Medulla oblongata (tissue), 1 donor: ENCODE measurements at regions not wholly inside any gene's neighbourhood (a gene's known extent, or its start where the extent isn't known, plus 50 kb on each side); places are given as distances from the start of the nearest gene placed in this dataset.

ENCODE experiments used
- DNase-seq: peaks from one replicate; pipeline ENCODE4 v3.0.0-alpha.2; 2015; ENCODE audit errors: extremely low spot score

DNA sequence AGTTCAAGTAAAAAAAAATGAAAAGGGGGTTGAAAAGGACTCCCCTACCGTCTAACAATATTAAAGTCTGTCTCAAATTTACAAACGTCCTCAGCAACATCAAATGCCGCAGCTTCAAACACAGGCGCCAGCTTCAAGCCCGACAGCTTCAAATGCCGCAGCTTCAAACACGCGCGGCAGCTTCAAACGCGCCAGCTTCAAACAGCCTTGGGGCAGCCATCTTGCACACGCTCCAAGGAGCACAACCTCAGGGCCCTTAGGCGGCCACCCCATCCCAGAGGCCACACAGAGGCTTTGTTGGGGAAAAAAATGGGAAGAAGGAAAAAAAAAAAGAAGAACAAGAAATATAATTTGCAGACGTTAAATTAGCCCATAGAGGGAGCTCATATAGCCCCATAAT, 244.4 kb upstream of the VRK2 start:
- DNase-seq, result no peak

DNA sequence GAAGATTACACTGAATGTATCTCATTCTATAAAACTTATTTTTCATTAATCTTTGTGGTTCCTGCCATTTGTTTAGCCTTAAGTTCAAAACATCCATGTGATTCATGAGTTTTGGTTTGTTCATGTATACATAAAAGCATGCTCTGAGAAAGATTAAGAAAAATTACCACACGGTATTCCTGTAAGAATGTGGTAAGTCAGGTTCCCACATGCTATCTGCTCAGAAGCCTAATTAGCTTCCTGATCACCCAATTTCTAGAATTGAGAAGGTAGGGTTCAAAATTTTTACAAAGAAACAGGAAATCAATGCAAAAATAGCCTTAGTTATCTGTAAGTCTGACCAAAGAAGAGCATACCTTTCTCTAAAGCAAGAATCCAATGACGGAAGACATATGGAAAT, 241.6 kb upstream of the VRK2 start:
- no peak for DNase-seq

DNA sequence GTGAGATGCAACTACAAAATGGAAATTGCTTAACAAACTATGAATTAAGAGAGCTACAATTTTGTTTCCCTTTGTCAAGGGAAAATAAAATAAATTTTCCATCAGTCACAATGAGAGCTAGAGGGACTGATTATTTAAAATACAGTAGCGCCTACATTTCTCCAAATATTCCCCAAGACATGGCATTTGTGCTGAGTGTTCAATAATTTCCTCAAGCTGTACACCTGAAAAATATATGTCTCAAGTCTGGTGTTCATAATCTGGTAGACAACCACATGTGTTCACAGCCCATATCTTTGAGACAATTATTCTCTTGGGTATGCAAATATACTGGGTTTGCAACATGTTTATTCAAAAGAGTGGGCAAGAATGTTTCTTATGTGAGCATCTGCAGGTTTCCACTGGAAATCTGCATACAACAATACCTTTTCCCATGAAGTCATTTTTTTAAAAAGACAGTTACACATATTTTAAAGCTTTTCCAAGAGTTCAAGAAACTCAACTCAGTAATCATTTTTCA, 240.1 kb upstream of the VRK2 start:
- DNase-seq, result no peak

DNA sequence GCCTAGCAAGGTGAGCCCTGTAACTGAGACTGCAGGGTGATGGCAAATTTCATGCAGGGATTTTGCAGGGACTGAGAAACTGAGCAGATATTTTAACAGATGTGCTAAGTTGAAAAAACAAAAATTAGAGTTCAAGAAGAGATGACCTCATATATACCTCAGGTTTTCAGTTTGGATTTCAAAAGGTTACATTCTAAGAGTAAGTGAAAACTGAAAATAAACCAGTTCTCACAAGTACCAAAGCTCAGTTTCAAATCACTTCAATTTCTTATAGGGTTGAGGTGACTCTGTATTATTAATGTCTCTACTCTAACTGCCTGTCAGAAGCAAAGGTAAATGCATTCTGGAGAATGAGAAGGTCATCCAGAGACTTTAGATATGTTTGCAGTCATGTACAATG, 237.4 kb upstream of the VRK2 start:
- no peak for DNase-seq

DNA sequence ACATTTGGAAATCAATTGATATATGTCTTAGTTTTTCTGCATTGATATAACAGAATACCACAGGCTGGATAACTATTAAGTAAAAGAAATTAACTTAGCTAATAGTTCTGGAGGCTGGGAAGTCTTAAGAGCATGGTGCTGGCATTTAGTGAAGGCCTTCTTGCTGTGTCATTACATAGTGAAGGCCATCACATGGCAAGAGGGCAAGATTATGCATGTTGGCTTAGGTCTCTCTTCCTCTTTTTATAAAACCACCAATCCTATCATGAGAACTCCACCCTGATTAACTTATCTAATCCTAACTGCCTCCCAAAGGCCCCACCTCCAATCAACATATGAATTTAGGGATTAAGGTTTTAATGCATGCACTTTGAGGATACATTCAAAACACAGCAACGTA, 225.5 kb upstream of the VRK2 start:
- no peak for DNase-seq

DNA sequence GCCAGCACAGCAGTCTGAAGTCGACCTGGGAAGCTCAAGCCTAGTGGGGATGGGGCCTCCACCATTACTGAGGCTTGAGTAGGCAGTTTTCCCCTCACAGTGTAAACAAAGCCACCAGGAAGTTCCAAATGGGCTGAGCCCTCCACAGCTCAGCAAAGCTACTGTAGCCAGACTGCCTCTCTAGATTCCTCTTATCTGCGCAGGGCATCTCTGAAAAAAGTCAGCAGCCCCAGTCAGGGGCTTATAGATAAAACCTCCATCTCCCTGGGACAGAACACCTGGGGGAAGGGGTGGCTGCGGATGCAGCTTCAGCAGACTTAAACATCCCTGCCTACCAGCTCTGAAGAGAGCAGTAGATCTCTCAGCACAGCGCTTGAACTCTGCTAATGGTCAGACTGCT, 218.4 kb upstream of the VRK2 start:
- DNase-seq, result no peak

DNA sequence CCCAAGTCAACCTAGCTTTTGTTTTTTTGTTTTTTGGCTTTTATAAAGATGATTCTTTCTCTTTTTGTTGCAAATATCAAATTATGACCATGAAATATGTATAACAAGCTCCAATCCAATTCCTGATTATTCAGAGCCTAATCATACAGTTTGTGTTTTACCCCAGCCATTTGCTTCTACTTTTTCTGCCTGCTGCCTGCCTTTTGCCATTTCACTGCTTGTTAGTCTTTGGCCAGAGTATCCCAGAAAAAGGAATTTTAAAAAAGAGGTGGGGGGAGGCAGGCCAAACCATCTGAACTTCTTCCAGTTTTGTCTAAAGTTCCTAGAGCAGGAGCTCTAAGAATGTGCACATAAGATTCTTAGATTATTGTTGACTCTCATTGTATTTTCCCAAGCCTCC, 211.9 kb upstream of the VRK2 start:
- no peak for DNase-seq

DNA sequence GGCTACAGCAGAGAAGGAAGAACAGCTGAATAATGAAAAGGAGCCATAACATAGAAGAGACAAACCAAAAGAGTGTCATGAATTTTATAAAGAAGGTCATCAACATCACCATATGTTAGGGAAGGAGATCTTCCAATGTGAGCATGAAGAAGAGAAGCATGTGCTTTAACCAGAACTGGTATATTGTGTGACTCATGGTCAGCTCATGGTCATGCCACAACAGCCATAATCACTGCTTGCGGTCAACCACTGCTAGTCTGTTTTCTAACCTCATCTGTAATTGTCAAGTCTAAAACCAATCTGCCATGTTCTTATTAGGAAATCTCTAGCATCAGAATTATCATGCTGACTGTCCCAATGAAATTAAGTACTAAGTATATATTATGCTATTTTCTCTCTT, 204.1 kb upstream of the VRK2 start:
- no peak for DNase-seq

DNA sequence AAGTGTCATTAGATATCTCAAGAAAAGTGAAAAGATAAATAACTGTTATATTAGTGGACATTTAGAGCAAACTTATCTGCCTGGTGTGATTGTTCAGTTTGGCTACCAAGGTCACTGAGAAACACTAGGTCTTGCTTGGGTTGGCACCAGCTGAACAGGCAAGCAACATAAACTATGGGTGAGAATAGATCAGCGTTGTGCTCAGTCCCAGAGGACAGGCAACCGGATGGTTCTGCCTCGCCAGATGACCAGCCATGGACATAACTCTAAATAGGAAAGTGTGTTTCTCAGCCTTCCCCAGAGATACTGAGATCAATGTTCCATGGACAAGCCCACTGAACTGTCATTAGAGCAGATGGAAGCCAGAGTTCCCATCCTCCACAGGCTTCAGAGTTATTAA, 203.4 kb upstream of the VRK2 start:
- no peak for DNase-seq

DNA sequence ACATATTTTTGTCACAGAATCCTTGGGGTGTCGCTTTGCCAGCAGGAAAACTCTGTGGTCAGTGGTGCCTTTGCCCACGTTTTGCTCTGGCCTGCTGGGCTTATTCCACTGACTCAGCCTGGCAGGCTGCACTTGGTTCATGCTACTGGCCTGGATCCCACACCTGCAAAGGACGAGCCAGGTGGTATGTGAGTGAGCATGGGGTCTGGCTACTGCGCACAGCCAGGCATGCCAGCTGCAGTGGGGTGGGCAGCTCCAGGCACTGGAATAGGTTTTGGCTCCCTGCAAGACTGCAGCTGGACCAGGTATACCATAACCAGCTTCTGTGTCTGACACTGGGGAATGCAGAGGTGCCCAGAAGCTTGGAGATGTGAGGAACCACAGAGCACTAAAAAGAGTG, 197.9 kb upstream of the VRK2 start:
- DNase-seq, result no peak

DNA sequence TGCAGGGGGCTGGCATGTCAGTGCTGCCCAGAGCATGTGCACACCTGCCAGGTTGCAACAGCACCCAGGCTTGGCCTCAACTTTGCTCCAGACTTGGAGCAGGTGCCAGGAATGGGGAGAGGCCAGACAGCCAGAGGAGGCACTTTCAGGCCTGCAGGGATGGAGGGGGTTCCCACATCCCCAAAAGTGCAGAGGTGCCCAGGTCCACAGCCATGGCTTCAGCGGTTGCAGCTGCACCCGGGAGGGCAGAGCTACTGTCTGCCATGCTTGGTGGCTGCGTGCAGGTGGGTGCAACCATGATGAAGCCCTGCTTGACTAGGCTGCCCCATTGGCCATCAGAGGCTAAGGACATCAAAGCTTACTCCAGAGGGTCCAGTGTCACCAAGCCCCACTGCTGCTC, 196.8 kb upstream of the VRK2 start:
- no peak for DNase-seq

DNA sequence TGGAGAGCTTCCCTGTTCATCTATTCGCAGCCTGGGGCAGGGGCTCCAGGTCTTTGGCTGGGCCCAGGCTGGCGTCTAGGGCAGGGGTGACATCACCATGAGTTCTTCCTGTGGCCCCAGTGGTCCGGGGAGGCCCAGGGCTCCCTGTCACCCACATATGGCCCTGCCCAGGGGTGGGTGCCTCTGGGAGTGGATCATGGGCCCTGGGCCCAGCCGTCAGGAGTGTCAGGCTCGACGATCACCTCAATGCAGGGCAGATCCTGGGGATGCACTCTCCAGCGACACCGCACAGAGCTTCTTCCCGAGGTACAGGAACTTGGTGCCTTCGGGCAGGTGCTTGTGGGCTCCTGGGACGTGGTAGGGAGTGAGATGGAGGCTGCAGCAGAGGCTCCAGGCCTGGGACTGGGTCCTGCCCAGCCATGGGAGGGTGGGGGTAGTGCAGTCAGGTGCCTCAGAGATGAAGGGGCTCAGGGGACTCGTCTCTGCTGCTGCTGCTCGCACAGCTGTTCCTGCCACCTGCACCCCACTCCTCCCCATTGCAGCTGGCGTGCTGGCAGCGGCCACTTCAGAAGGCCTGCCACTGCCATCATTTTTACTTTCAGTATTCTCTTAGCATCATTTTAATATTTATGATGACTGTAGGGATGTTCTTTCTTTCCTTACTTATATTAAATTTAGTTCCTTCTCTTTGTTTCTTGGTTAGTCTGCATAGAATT, 196.0 kb upstream of the VRK2 start:
- DNase-seq, result no peak

DNA sequence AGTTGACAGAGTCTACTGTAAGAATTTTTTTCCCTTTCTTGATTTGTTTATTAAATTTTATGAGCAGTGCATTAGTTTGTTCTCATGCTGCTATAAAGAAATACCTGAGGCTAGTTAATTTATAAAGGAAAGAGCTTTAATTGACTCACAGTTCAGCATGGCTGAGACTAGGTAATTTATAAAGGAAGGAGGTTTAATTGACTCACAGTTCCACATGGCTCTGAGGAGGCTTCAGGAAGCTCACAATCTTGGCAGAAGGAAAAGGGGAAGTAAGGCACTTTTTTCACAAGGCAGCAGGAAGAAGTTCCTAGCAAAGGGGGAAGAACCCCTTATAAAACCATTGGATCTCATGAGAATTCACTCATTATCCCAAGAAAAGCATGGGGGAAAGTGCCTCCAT, 191.4 kb upstream of the VRK2 start:
- no peak for DNase-seq

DNA sequence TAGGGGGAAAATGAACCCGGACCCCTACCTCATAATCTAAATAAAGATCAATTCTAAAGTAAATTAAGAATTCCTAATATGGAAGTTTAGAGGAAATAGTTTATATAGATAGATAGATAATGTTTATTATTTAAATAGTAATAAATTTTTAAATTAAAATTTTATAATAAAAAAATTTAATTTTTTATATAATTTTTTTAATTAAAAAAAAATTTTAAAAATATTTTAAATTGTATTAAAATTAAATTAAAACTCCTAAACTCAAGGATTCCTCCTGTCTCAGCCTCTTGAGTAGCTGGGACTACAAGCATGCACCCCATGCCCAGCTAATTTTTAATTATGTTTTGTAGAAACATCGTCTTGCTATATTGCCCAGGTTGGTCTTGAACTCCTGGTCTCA, 186.9 kb upstream of the VRK2 start:
- no peak for DNase-seq

DNA sequence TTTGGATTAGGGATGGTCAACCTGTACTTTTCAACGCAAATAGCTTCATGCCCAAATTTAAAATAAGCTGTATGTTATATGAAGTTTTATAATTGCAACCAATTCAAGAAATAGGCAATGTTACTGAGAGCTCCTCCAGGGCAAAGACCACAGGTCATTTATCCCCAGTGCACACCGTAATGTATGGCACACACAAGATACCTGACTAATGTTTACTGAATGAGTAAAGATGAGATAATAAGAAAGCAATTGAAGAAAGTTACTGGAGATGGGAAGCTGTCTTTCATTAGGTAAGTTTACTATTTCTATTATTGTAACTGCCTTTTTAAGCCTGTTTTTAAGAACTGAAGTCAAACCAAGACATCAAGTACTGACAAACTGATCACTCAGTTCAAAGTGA, 184.5 kb upstream of the VRK2 start:
- DNase-seq, result no peak

DNA sequence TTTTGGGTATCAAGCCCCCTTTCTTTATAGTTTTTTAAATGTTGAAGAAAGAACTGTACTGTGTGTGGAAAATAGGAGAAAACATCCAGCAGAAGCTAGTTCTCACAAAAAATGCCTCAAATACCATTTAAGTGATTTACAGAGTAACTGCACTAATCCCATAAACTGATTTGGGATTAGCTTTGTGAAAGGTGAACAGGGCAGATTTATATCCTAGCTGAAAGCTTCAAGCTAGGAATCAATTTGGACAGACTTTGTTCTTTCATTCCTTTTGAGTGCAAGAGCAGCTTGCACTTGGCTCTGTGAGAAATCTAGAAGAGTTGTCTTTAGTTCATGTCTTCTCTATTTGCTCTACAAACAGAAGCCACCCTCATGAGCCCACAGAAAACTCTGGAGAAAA, 183.9 kb upstream of the VRK2 start:
- DNase-seq, result no peak

DNA sequence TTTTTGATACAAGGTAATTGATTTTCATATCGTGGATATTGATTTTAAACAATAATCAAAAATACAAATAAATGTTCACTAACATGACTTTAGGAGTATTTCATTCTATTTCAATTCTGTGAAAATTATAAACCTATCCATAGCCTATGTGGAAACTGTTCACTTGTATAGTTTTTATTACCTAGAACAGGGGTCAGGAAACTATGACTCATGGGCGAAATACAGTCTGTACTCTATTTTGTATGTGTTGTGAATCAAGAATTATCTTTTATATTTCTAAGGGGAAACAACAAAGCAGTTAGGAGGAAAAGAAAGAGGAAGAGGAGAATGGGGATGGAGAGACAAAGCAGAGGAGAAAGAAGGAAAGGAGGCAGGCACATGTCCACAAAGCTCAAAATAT, 181.7 kb upstream of the VRK2 start:
- DNase-seq, result no peak

DNA sequence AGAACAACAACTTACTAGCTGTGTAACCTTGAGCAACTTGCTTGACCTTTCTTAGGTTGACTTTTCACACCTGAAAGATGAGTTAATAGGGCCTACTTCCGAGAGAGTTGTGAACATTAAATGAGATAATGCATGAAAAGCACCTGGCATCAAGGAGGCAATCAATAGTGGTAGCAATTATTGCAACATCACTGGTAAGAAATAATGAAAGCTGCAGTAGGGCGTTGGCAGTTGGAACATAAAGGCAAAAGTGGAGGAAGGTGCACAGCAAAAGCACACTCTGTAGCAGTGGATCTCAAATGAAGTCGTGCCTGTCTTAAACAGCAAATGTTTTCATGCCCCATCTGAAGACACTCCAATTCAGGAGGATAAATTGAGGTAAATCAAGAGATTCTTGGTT, 178.9 kb upstream of the VRK2 start:
- no peak for DNase-seq

DNA sequence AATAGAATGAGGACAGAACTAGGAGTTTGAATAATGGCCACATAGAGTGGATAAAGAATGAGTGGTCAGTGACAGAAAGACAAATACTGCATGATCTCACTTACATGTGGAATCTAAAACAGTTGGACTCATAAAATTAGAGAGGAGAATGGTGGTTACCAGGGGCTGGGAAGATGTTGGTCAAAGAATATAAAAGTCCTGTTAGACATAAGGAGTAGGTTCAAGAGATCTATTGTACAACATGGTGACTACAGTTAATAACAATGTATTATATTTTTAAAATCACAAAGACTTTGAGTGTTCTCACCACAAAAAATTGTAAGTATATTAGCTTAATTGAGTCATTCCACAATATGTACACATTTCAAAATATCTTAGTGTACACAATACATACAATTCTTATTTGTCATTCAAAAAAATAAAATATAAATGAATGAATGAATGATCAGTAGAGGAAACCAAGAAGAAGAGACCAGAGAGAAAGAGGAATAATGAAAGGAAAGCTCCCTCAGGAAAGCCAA, 177.9 kb upstream of the VRK2 start:
- no peak for DNase-seq

DNA sequence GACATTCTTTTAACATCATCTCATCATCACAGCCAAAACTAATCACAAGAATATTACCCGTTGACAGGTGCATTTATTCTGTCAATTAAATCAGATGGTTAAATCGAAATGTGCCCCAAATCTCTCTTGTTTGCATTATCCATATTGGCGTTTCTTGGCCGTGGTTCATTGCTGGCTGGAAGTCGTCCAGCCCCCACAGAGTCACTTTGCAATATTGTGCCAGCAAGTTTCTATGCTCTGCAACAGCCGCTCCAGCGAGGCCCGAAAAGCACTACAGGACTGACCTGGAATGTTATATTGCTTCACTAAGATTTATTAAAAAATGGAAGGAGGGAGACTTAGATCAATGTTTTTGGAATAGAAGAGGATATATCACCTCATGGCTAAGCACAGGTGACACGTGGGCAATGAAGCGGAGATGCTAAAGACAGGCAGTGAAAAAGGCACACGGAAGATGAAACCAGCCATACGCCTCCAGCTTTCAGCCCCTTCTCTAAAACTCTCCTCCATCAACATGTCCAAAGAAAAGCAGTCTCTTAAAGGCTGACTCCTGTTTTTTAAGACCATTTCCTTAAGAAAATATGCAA, 176.8 kb upstream of the VRK2 start:
- DNase-seq, result no peak

DNA sequence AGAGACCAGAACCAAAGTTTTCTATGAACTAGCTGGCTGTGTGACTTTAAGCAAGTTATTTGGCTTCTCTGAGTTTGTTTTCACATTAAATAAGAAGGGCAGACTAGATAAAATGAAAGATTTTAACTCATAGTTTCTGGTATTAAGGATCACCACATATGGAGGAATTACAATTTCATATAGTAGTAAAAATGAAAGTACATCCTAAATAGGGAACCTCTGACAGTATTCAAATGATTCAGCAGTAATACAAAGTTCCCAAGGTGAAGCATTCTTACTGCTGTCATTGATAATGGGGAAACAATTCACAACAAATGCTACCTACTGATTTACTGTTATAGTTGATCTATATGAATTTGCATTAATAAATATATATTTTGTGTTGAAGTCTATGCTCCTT, 170.3 kb upstream of the VRK2 start:
- DNase-seq, result no peak

DNA sequence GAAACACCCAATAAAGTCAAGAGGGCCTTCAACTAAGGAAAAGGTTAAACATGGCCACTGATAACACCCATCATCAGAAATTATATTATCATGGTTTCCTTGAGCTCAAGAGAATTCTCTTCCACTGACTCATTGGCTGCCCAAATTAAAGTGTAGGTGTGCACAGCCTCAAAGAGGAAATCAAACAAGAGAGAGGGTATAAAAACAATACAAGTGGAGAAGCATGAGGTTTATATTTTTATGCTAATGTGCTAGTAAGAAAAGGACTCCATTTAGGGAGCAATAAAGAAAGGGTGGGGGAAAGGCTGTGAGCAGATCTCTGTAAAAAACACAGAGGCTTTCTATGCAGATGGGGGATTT, 168.8 kb upstream of the VRK2 start:
- DNase-seq, result no peak

DNA sequence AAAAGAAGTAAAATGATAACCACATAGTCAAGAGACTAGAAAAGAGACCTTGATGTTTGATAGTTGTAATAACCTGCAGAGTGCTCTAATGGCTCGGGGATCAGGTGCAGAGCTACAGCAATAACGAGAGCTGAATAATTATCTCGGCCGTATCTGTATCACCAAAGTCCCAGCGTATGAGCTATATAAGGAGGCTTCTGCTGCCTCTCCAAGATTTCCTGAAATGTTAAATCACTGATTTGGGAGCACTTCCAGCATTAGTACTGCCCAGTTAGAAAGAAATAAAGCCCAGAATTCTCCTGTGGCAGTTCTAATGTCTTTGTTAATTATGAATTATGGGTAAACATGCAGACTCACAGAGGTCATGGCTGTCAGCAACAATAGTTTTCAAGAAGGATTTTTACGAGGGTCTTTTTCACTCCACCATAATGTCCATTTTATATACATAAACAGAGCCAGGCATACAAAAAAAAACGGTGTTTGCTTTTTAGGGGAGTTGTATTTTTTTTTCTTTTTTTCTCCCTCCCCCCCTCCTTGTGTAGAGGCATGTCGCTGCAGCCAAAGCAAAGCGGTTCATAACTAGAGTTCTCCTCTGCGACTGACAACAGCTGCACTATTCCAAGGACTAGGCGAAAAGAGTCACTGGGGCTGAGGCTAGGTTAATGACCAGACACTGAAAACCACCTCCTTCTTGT, 168.3 kb upstream of the VRK2 start:
- DNase-seq, result no peak
